ENCODE measurements at regions not wholly inside any gene's neighbourhood (a gene's known extent, or its start where the extent isn't known, plus 50 kb on each side); places are given as distances from the start of the nearest gene placed in this dataset.

- DNase-seq (ENCODE audit: low read depth in 1 of 2, low spot score in 1 of 2) = no peak
Measured at GRCh38 chr21:16968436-16968835, 544.4 kb upstream of the CXADR start.

GRCh38 chr21:16969636-16970035 is 543.2 kb upstream of the CXADR start:
- no peak for DNase-seq (ENCODE audit: low read depth in 1 of 2, low spot score in 1 of 2)

DNA sequence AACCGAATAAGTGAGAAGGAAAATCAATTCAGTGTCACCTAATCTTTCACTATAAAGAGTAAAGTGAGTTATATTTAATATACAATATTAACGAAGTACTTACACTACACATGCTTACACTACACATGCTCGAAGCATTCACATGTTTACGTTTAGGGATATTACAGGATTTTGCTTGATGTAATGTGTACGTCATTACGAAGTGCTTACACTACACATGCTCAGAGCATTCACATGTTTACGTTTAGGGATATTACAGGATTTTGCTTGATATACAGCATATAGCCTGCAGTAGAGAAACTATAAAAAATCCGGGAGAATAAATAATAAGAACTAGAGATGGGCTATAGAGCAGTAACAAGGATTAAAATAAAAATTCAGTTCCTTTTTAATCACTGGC is 538.8 kb upstream of the CXADR start:
- DNase-seq (ENCODE audit: low read depth in 1 of 2, low spot score in 1 of 2) = no peak

- no peak for DNase-seq (ENCODE audit: low read depth in 1 of 2, low spot score in 1 of 2)
Measured at GRCh38 chr21:16976193-16976592, 536.6 kb upstream of the CXADR start.

GRCh38 chr21:16978309-16978895 is 534.4 kb upstream of the CXADR start:
- DNase-seq (ENCODE audit: low read depth in 1 of 2, low spot score in 1 of 2) = no peak

DNA sequence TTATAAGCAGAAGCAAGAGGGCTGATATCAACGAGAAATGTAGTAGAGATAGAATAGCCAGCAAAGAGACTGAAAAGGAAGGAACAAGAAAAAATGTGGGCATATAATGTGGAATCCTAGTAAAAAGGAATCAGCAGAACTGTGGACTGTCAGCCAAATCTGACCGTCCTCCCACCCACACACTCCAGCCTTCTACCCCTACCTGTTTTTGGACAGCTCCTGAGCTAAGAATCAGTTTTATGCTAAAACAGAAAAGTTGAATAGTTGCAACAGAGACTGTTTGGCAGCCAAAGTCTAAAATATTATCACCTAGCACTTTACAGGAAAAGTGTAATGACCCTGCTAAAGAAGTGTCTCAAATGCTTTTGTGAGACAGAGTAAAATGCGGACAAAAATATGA is 533.3 kb upstream of the CXADR start:
- DNase-seq (ENCODE audit: low read depth in 1 of 2, low spot score in 1 of 2) = no peak

- no peak for DNase-seq (ENCODE audit: low read depth in 1 of 2, low spot score in 1 of 2)
Measured at GRCh38 chr21:16983420-16983819, 529.4 kb upstream of the CXADR start.

- DNase-seq (ENCODE audit: low read depth in 1 of 2, low spot score in 1 of 2) = no peak
Measured at GRCh38 chr21:16992448-16992847, 520.4 kb upstream of the CXADR start.

DNA sequence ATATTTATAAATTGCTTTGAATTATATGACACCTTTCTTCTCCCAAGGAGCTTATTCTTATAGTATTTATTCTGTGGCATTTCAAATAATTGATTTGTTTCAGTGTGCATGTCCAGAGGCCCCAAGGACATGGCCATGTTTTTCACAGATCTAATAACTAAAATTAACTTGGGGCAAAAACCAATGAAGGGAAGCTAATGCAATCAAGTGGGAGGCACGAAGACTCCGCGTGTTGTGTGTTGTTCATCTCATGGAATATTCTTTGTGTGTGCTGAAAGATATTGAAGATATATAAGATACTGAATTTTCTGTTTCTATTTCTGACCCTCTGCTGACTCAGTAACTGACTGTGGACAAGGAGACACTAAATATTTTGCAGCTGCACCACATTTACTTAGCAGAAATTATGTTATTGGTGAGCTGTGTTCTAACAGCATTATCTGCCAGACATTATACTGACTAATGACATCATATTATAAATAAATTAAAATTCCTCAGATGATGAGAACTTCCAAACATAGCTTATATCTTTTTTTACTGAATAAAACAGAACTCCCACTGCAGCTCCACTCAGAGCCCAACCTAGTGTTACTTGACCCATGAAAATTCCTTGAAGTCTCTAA is 519.3 kb upstream of the CXADR start:
- DNase-seq (ENCODE audit: low read depth in 1 of 2, low spot score in 1 of 2) = no peak

- DNase-seq (ENCODE audit: low read depth in 1 of 2, low spot score in 1 of 2) = no peak
Measured at GRCh38 chr21:17002594-17003257, 510.1 kb upstream of the CXADR start.

DNA sequence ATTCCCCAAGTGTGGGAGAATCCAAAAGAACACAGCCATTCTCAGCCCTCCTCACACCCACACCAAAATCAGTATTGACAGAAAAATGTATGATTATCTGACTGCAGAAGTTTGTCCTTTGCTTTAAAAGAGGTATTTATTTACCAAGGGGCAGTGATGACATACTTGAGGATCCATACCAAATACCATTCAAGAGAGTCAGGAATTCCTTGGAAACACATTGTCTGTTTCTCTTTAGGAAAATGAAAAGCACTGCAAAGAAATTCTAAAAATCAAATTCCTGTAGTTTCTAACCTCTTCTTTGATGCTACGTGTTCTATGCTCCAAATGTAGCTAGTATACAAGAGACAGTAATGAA is 509.6 kb upstream of the CXADR start:
- DNase-seq (ENCODE audit: low read depth in 1 of 2, low spot score in 1 of 2) = no peak

GRCh38 chr21:17003763-17004373 is 509.0 kb upstream of the CXADR start:
- no peak for DNase-seq (ENCODE audit: low read depth in 1 of 2, low spot score in 1 of 2)

DNA sequence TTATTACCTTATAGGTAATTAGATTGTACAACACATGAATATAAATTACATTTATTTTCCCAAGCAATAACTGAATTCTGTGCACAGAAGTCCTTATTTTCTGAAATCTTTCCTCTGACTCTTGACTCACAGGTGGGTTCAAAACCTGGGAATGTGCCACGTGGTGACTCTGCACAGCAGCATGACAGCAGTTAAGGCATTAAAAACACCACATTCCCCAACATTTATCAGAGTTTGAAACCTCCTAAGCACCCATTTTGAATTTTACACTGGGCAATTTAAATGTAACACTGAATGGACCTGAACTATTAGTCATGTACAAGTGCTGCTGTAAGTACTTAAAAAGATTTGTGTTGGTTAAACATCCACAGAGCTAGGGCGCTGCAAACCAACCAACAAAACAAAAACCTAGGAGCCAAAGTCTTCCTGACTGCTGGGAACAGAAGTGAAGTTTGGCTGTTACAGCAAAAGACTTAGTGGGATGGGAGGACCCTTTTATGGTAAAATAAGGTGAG is 480.6 kb upstream of the CXADR start:
- DNase-seq (ENCODE audit: low read depth in 1 of 2, low spot score in 1 of 2) = no peak

DNA sequence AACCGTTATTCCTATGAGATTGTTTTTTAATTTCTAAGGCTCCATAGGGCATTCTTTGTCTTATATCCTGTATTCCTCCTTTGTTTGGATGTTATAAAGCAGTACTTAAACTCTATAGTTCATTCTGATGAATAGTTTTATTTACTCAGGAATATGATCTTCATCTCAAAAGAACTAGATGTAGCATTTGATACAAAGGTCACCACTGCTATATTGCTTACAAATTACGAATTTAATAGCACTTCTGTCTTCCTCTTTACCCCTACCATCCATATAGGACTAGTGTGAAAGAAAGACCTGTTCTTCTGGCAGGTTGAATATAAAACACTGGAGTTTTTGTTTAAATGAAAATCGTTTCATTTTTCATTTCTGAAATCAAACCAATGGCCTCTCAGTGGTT is 468.1 kb upstream of the CXADR start:
- DNase-seq (ENCODE audit: low read depth in 1 of 2, low spot score in 1 of 2) = no peak

- no peak for DNase-seq (ENCODE audit: low read depth in 1 of 2, low spot score in 1 of 2)
Measured at GRCh38 chr21:17045214-17045853, 467.5 kb upstream of the CXADR start.

DNA sequence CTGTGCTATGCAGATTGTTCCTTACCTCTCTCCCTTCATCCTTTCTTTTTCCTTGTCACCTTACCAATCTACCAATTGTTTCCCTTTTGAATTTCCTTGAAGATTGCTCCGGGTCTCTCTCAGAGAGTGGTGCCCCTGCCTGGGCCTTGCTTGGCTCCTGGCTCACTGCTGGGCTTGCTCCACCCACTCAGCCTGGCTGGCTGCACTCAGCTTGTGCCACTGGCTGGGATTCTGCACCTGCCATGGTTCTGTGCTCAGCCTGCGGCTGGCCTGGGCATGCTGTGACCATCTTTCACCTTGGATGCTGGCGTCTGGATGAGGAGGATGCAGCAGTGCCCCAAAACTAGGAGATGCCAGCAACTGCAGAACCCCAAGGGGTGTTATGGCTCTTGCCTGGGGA is 463.9 kb upstream of the CXADR start:
- no peak for DNase-seq (ENCODE audit: low read depth in 1 of 2, low spot score in 1 of 2)

DNA sequence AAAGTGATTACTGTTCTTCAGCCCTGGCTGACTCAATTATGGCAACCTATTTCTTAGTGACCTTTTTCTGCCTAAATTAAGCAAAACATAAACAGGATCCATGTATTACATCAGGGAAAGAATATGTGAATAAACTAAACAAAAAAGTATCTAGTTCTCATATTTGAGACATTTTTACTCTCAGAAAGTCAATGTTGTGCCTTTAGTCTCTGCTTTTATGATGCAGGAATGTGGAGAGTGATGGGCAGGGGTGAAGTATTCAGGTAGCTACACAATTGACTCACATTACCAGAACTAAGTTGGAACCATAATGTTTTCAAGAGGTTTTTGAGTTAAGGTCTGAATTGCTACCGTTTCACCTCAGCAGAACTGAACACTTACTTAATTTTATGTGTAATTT is 462.7 kb upstream of the CXADR start:
- no peak for DNase-seq (ENCODE audit: low read depth in 1 of 2, low spot score in 1 of 2)

DNA sequence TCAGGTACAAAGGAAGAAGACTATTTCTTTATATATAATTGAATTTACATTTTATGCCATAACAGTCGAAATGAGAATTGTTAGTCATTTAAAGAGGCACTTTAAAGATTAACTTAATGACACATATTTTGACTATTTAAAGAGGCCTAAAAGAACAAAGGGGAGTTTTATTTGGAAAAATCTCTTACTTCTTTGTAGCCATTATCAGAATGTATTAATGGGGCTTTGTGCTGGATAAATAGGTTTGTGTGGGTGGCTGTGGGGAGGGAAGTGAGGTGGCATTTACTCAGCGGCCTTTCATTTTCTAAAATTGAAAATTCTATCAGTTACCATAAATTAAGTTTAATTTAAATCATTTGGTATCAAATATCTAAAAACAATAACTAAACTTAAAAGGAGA is 462.2 kb upstream of the CXADR start:
- no peak for DNase-seq (ENCODE audit: low read depth in 1 of 2, low spot score in 1 of 2)

- DNase-seq (ENCODE audit: low read depth in 1 of 2, low spot score in 1 of 2) = no peak
Measured at GRCh38 chr21:17051054-17051453, 461.8 kb upstream of the CXADR start.

GRCh38 chr21:17053321-17053720 is 459.5 kb upstream of the CXADR start:
- no peak for DNase-seq (ENCODE audit: low read depth in 1 of 2, low spot score in 1 of 2)

- no peak for DNase-seq (ENCODE audit: low read depth in 1 of 2, low spot score in 1 of 2)
Measured at GRCh38 chr21:17059936-17060335, 452.9 kb upstream of the CXADR start.

- DNase-seq (ENCODE audit: low read depth in 1 of 2, low spot score in 1 of 2) = no peak
Measured at GRCh38 chr21:17066006-17066405, 446.8 kb upstream of the CXADR start.
